A549 (cell line): ENCODE measurements at regions not wholly inside any gene's neighbourhood (a gene's known extent, or its start where the extent isn't known, plus 50 kb on each side); places are given as distances from the start of the nearest gene placed in this dataset.

Experiments used
- ATAC-seq, 2 experiments: fragments of 200-7000 bp in 1 of 2; fragments of >200 bp in 1 of 2; cut with Nextera tagmentation in 1 of 2; cut with Tn5 transposase in 1 of 2; 3 replicates each; pipeline versions ENCODE4 v1.8.0 to v1.9.1; 2018 to 2020; ENCODE audit warnings: mild to moderate bottlenecking in 1 of 2, moderate library complexity in 1 of 2
- CTCF ChIA-PET: fragments of 300-600 bp; sonication (Branson Sonifier 250); formaldehyde crosslinking; extraction: SDS; loops from one replicate; lab custom pipeline; 2021; ENCODE audit warnings: antibody characterized with exemption, inconsistent platforms; lab: Yijun Ruan, JAX
- POLR2A ChIA-PET: fragments of 350-600 bp; formaldehyde crosslinking; extraction: SDS; loops from one replicate; lab custom pipeline; 2021; ENCODE audit warnings: antibody characterized with exemption, inconsistent platforms; lab: Yijun Ruan, JAX
- DNase-seq, 2 experiments: peaks; one replicate each; pipeline versions ENCODE4 v3.0.0 to v3.0.0-alpha.2; 2011 to 2016; ENCODE audit warnings: low read depth in 1 of 2, low spot score in 1 of 2
- FAIRE-seq: peaks from 2 replicates; lab custom pipeline; 2011; peaks lifted over from hg19 to GRCh38; lab: Jason Lieb, UNC
- H3K27ac ChIP-seq, 2 experiments: fragments of >200 bp; sonication (Bioruptor Twin); formaldehyde crosslinking; 3 replicates each; pipeline ENCODE4 v1.5.1; 2016 to 2017
- H3K4me1 ChIP-seq: fragments of >200 bp; sonication (Bioruptor Twin); formaldehyde crosslinking; 3 replicates; pipeline ENCODE4 v1.6.1; 2016
- H3K4me2 ChIP-seq: fragments of >200 bp; sonication (Bioruptor Twin); formaldehyde crosslinking; 3 replicates; pipeline ENCODE4 v1.6.1; 2016
- H3K4me3 ChIP-seq: fragments of >200 bp; sonication (Bioruptor Twin); formaldehyde crosslinking; 3 replicates; pipeline ENCODE4 v1.5.1; 2016
- H3K9me3 ChIP-seq: fragments of >200 bp; sonication (Bioruptor Twin); formaldehyde crosslinking; 3 replicates; pipeline ENCODE4 v1.6.1; 2016
- CTCF ChIP-seq: fragments of >200 bp; sonication (Bioruptor Twin); formaldehyde crosslinking; IDR thresholded peaks from 3 replicates; pipeline ENCODE4 v1.5.1; 2016
- EHMT2 ChIP-seq: fragments of 200-600 bp; sonication (generic); IDR thresholded peaks from 2 replicates; pipeline ENCODE4 v1.6.1; 2016; ENCODE audit warnings: antibody characterized with exemption, low read depth, mild to moderate bottlenecking, moderate library complexity
- ESRRA ChIP-seq: fragments of 150-350 bp; IDR thresholded peaks from 2 replicates; pipeline ENCODE4 v1.6.1; 2014; ENCODE audit warnings: mild to moderate bottlenecking, low read length, borderline replicate concordance
- FOSL2 ChIP-seq, 2 experiments: fragments of 450-650 bp in 1 of 2; fragments of >200 bp in 1 of 2; sonication (Bioruptor Twin) in 1 of 2; formaldehyde crosslinking; IDR thresholded peaks; 2 replicates each; pipeline versions ENCODE4 v1.5.0 to v1.6.1; 2016 to 2020; ENCODE audit warnings: mild to moderate bottlenecking in 1 of 2, moderate library complexity in 1 of 2
- HMGXB4 ChIP-seq: fragments of 250-450 bp; sonication (Bioruptor Pico); IDR thresholded peaks from 2 replicates; pipeline ENCODE4 v1.5.0; 2021; ENCODE audit warnings: mild to moderate bottlenecking, moderate library complexity, borderline replicate concordance
- HOXA7 ChIP-seq: fragments of 250-450 bp; sonication (Bioruptor Pico); IDR thresholded peaks from 2 replicates; pipeline ENCODE4 v1.5.0; 2020; ENCODE audit warnings: mild to moderate bottlenecking, moderate library complexity
- HOXB5 ChIP-seq: fragments of 250-450 bp; sonication (Bioruptor Pico); IDR thresholded peaks from 2 replicates; pipeline ENCODE4 v1.5.0; 2020; ENCODE audit warnings: mild to moderate bottlenecking, moderate library complexity
- JUNB ChIP-seq: fragments of >200 bp; sonication (Bioruptor Twin); formaldehyde crosslinking; IDR thresholded peaks from 2 replicates; pipeline ENCODE4 v1.6.1; 2016
- MAZ ChIP-seq: fragments of 150-350 bp; IDR thresholded peaks from 2 replicates; pipeline ENCODE4 v1.6.1; 2014; ENCODE audit warnings: antibody characterized with exemption, low read depth, low read length, borderline replicate concordance
- NPAS2 ChIP-seq: fragments of 250-450 bp; sonication (Bioruptor Pico); IDR thresholded peaks from 2 replicates; pipeline ENCODE4 v1.8.0; 2022; ENCODE audit warnings: mild to moderate bottlenecking, moderate library complexity, borderline replicate concordance
- PBX3 ChIP-seq: IDR thresholded peaks from 2 replicates; pipeline ENCODE4 v1.6.1; 2012
- POLR2AphosphoS2 ChIP-seq: conservative IDR thresholded peaks from 2 replicates; pipeline ENCODE4 v1.6.1; 2012; ENCODE audit warnings: low read length, improper control_type of control experiment, inconsistent platforms
- RAD21 ChIP-seq, 2 experiments: fragments of >200 bp in 1 of 2; sonication (Bioruptor Twin) in 1 of 2; formaldehyde crosslinking in 1 of 2; IDR thresholded peaks in 1 of 2; conservative IDR thresholded peaks in 1 of 2; 2 replicates in 1 of 2; 3 replicates in 1 of 2; pipeline ENCODE4 v1.6.1; 2012 to 2018; ENCODE audit warnings: inconsistent platforms in 1 of 2
- RCOR1 ChIP-seq: fragments of 150-350 bp; IDR thresholded peaks from 2 replicates; pipeline ENCODE4 v1.6.1; 2014; ENCODE audit warnings: antibody characterized with exemption, low read length, low read depth
- RFX5 ChIP-seq: fragments of 450-650 bp; IDR thresholded peaks from 2 replicates; pipeline ENCODE4 v1.7.1; 2014; ENCODE audit warnings: antibody characterized with exemption, mild to moderate bottlenecking, moderate library complexity
- SMC3 ChIP-seq: fragments of >200 bp; sonication (Bioruptor Twin); formaldehyde crosslinking; IDR thresholded peaks from 3 replicates; pipeline ENCODE4 v1.6.1; 2018; ENCODE audit warnings: inconsistent platforms
- SREBF2 ChIP-seq: fragments of 450-650 bp; IDR thresholded peaks from 2 replicates; pipeline ENCODE4 v1.6.1; 2014; ENCODE audit warnings: mild to moderate bottlenecking, moderate library complexity
- ZC3H11A ChIP-seq: fragments of 450-650 bp; IDR thresholded peaks from 2 replicates; pipeline ENCODE4 v1.6.1; 2014; ENCODE audit warnings: antibody characterized with exemption, mild to moderate bottlenecking
- ZSCAN20 ChIP-seq: fragments of 250-450 bp; sonication (Bioruptor Pico); IDR thresholded peaks from 2 replicates; pipeline ENCODE4 v1.8.0; 2022; ENCODE audit warnings: mild to moderate bottlenecking, moderate library complexity
- WGBS: methylation state at CpG from one replicate; pipeline ENCODE4 v1.1.6; 2017; ENCODE audit errors: missing lambda C conversion rate; 5-methylcytosine and 5-hydroxymethylcytosine counted together

GRCh38 chr13:66210677-66211076 is 1019.5 kb downstream of the PCDH9 start:
- DNase-seq: peak; percentile 21 to 44
- H3K4me2 ChIP-seq: peak overlapping the region; percentile 69
- no peak for FAIRE-seq
- H3K4me3 ChIP-seq: no peak overlapping the region
- peaks cover 13% of the 10 kb centered on the region; the same call in 2 of the 3 replicates for H3K4me1 ChIP-seq
- ChIA-PET POLR2A (no interaction called here), CTCF (no interaction called here)
- no peak for TF ChIP-seq POLR2AphosphoS2
- no peak for TF ChIP-seq CTCF
- TF ChIP-seq RAD21 (conservative IDR thresholded peaks at IDR 0.05 in 1 of 2, IDR thresholded peaks at IDR 0.05 in 1 of 2): no peak
- peak; percentile 43; the same call in 1 of the 2 replicates for TF ChIP-seq JUNB
- TF ChIP-seq RFX5: no peak
- TF ChIP-seq MAZ: no peak
- TF ChIP-seq ESRRA: no peak
- TF ChIP-seq FOSL2 (IDR thresholded peaks at IDR 0.05): peak; percentile 67
- TF ChIP-seq FOSL2 (CRISPR knock-in tag; IDR thresholded peaks at IDR 0.05): peak; percentile 89
- no peak for TF ChIP-seq SMC3
- no peak for TF ChIP-seq ZC3H11A
- no peak for TF ChIP-seq ZSCAN20 (CRISPR knock-in tag)
- no peak for TF ChIP-seq EHMT2
- no peak for TF ChIP-seq HMGXB4 (CRISPR knock-in tag)
- WGBS: 17% methylated on average over 3 of the region's 3 CpGs
- ATAC-seq: peak; percentile 94
- no peaks in the 10 kb centered on the region for H3K9me3 ChIP-seq
- peak overlapping the region; percentile 6 to 56; a peak in 1 of 6 replicates for H3K27ac ChIP-seq

GRCh38 chr13:66208589-66208988 is 1021.5 kb downstream of the PCDH9 start:
- Histone ChIP-seq H3K9me3 (no peaks in the 10 kb centered on the region), H3K4me2 (no peak overlapping the region), H3K4me1 (peaks cover 13% of the 10 kb centered on the region; the same call in 2 of the 3 replicates), H3K4me3 (no peak overlapping the region), H3K27ac (no peak overlapping the region)
- no peak for ATAC-seq
- WGBS: 58% methylated on average over 3 of the region's 3 CpGs
- no peak for DNase-seq
- no peak for FAIRE-seq
- ChIA-PET CTCF (no interaction called here), POLR2A (no interaction called here)
- TF ChIP-seq ESRRA (no peak), CTCF (no peak), HOXB5 (CRISPR knock-in tag) (no peak), PBX3 (no peak), NPAS2 (CRISPR knock-in tag) (no peak), RCOR1 (no peak), HOXA7 (no peak), SREBF2 (no peak), SMC3 (no peak)
